Adrenal gland (tissue), 9 donors: ENCODE measurements at regions not wholly inside any gene's neighbourhood (a gene's known extent, or its start where the extent isn't known, plus 50 kb on each side); places are given as distances from the start of the nearest gene placed in this dataset.

Experiments used
- DNase-seq, 7 donors: peaks; one replicate each; pipeline ENCODE4 v3.0.0-alpha.2; 2019 to 2020
- H3K27ac ChIP-seq, 5 donors: fragments of 200-600 bp; sonication (generic) in 4 of 5; 1 replicate in 3 of 5; 2 replicates in 2 of 5; pipeline versions ENCODE4 v1.5.1 to v1.8.0; 2016 to 2020; ENCODE audit warnings: mild to moderate bottlenecking in 1 of 5
- H3K27me3 ChIP-seq: fragments of 200-600 bp; 2 replicates; pipeline ENCODE4 v1.8.0; 2021
- H3K36me3 ChIP-seq, 2 donors: fragments of 200-600 bp; replicated peaks in 1 of 2; 1 replicate in 1 of 2; 2 replicates in 1 of 2; pipeline versions ENCODE4 v1.5.1 to v1.8.0; 2018 to 2022
- H3K4me1 ChIP-seq, 2 donors: fragments of 200-600 bp; replicated peaks in 1 of 2; 1 replicate in 1 of 2; 2 replicates in 1 of 2; pipeline versions ENCODE4 v1.5.1 to v1.8.0; 2018 to 2021
- H3K4me3 ChIP-seq, 4 donors: fragments of 200-600 bp; sonication (generic) in 3 of 4; one replicate each; pipeline ENCODE4 v1.5.1; 2016 to 2018
- H3K9me3 ChIP-seq, 3 donors: fragments of 200-600 bp; sonication (generic) in 1 of 3; replicated peaks in 1 of 3; 1 replicate in 2 of 3; 2 replicates in 1 of 3; pipeline versions ENCODE4 v1.5.1 to v1.8.0; 2016 to 2021
- POLR2A ChIP-seq, 2 donors: fragments of 450-650 bp; IDR thresholded peaks; one replicate each; pipeline ENCODE4 v1.6.1; 2017; ENCODE audit warnings: antibody characterized with exemption in 2 of 2, mild to moderate bottlenecking in 2 of 2, moderate library complexity in 1 of 2
- WGBS, 4 donors: extraction: QIAGEN DNeasy Blood & Tissue Kit in 2 of 4; methylation state at CpG; one replicate each; pipeline versions ENCODE4 v1.1.5 to v1.1.7; 2013 to 2017; 5-methylcytosine and 5-hydroxymethylcytosine counted together
- intact Hi-C, 2 donors: fragments of 100-400 bp; cut with DNase I; formaldehyde crosslinking; loops; one replicate each; pipeline versions ENCODE4 v1.14.1 to v1.15.0; 2022 to 2023
- TF ChIP-seq, protein P1 (sequence below), 6 experiments: fragments of 450-650 bp in 4 of 6; fragments of 200-600 bp in 2 of 6; sonication (generic) in 1 of 6; IDR thresholded peaks; 1 replicate in 5 of 6; 2 replicates in 1 of 6; pipeline versions ENCODE4 v1.5.1 to v1.8.0; 2016 to 2021; ENCODE audit warnings: antibody characterized with exemption in 6 of 6, mild to moderate bottlenecking in 2 of 6, moderate library complexity in 1 of 6
- donor health status: healthy with polysubstance abuse.
- donor health status: Bipolar disorder and iron deficiency.
- donor health status: DM: yes; HTN: yes; CAD: no.
- donor health status: DM: no; HTN: no; CAD: no.
- donor health status: DM: no; HTN: no; CAD: no.

DNA sequence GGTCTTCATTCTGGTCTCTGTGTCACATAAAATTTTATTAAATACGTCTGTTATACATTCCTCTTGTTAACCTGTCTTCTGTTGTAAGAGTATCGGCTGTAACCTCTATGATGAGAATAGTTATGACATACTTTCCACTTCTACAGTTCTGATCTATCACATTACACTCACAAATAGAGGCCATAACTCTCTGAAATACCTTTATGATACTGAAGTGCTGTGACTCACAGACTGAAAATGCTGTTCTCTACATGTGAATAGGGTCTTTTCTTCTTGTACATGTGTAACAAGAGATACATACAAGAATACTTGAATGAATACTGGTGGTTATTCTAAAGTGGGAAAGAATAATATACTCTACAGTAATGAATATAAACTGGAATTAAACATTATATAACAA, 1047.6 kb downstream of the TECRL start:
- Histone ChIP-seq H3K36me3 (no peaks in the 10 kb centered on the region), H3K9me3 (no peaks in the 10 kb centered on the region), H3K4me1 (no peaks in the 10 kb centered on the region), H3K4me3 (no peak overlapping the region), H3K27ac (no peak overlapping the region), H3K27me3 (no peaks in the 10 kb centered on the region)
- 76 to 85% (median 81%) methylated on average over 2 of the region's 2 CpGs for WGBS, 4 donors
- no peak for DNase-seq
- TF ChIP-seq, protein P1, sequence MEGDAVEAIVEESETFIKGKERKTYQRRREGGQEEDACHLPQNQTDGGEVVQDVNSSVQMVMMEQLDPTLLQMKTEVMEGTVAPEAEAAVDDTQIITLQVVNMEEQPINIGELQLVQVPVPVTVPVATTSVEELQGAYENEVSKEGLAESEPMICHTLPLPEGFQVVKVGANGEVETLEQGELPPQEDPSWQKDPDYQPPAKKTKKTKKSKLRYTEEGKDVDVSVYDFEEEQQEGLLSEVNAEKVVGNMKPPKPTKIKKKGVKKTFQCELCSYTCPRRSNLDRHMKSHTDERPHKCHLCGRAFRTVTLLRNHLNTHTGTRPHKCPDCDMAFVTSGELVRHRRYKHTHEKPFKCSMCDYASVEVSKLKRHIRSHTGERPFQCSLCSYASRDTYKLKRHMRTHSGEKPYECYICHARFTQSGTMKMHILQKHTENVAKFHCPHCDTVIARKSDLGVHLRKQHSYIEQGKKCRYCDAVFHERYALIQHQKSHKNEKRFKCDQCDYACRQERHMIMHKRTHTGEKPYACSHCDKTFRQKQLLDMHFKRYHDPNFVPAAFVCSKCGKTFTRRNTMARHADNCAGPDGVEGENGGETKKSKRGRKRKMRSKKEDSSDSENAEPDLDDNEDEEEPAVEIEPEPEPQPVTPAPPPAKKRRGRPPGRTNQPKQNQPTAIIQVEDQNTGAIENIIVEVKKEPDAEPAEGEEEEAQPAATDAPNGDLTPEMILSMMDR (IDR thresholded peaks at IDR 0.05), result no peak
- no peak for TF ChIP-seq POLR2A (IDR thresholded peaks at IDR 0.05)
- intact Hi-C loops, result no loop called here

DNA sequence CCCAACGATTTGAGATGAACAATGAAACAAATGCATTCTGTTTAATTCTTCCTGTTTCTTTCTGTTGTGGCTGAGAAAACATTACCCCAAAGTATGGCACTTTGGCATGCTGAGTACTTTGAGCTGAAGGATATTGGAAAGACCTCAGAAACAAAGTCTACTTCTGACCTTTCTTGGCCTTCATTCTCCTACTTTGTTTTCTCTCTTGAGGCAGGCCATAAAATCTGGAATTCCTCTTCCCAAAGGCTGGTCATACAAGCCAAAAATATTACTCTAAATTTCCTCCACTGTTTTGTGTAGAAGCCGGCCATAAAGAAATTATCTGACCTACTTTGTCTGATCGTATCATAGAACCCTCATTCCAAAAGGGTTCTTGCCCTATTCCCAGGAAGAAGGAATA, 1048.2 kb downstream of the TECRL start:
- 58 to 71% (median 65%) methylated on average over 3 of the region's 3 CpGs for WGBS, 4 donors
- TF ChIP-seq POLR2A (IDR thresholded peaks at IDR 0.05), result no peak
- TF ChIP-seq, protein P1 (IDR thresholded peaks at IDR 0.05), result no peak

DNA sequence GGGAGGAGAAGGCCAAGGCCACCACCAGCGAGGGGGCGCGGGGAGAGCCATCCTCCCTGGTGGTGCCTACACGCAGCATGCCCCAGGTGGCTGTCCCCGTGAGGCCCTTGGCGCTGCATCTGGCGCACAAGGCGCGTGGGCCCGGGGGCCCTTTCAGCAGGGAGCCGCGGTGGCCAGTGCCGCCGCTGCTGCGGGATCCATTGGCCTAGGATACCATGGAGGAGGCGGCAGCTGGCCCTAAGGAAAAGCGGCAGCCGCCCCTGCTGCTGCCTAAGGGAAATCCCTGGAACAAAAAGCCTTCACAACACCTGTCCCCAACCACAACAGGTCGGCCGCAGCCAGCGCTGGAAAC, 1059.6 kb downstream of the TECRL start:
- no peak for TF ChIP-seq POLR2A (IDR thresholded peaks at IDR 0.05)
- TF ChIP-seq, protein P1 (IDR thresholded peaks at IDR 0.05), result no peak
- H3K4me3 ChIP-seq, result no peak overlapping the region

More for the DNA sequence above, 1048.2 kb downstream of the TECRL start:
- Histone ChIP-seq H3K27me3 (no peaks in the 10 kb centered on the region), H3K27ac (no peak overlapping the region), H3K9me3 (no peaks in the 10 kb centered on the region), H3K4me3 (no peak overlapping the region), H3K4me1 (no peaks in the 10 kb centered on the region), H3K36me3 (no peaks in the 10 kb centered on the region)
- DNase-seq, result no peak
- intact Hi-C loops, result no loop called here

DNA sequence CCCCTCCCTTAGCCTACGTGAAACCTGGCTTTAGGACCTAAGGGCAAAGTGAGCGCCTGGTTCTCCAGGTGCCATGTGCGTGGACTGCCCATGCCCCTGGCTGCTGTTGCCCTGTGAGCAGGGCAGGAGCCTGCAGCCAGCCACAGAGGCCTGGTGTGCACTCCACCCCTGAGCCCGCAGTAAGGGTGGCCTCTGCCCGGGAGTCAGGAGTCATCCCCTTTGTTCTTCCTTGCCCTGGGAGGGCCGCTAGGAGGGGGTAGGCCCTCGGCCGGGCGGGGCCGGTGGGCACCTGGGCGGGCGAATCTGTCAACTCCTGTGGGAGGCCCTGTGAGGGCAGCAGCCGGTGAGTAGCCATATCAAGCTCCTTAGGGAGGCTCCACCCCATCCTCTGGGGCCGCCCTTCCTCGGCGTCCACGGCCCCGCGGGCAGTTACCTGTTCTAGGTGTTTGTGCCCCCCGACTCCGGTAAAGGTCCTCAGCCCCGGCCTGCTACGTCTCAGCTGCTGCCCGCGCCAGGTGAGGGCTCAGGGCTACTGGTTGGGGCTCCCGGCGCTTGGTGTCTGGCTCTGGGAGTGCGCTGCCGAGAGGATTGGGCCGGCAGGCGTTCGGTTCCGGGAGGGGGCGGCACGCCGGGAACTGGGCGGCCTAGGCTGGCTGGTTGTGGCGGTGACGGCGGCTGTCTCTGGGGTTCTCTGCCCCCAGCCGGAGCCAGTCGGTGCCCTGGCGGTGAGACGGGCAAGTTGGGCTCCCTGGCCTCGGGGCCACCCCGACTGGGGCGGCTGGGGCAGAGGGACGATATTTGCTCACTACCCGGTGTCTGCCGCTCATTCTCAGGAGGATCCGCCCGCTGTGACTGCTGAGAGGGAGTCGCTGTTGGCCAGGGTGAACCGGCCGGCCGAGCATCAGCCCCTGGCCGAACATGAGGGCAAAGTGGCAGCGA, 1060.2 kb downstream of the TECRL start:
- Histone ChIP-seq H3K27me3 (no peaks in the 10 kb centered on the region), H3K36me3 (no peaks in the 10 kb centered on the region), H3K4me3 (no peak overlapping the region), H3K27ac (no peak overlapping the region), H3K4me1 (no peaks in the 10 kb centered on the region), H3K9me3 (peaks cover 0 to 4% (median 0%) of the 10 kb centered on the region in 3 donors)
- no peak for DNase-seq
- no peak for TF ChIP-seq POLR2A (IDR thresholded peaks at IDR 0.05)
- TF ChIP-seq, protein P1 (IDR thresholded peaks at IDR 0.05), result no peak
- intact Hi-C loops, result no loop called here
- WGBS, 4 donors, result 89 to 95% (median 90%) methylated on average over 20 to 58 of the region's 58 CpGs

More for the DNA sequence above, 1059.6 kb downstream of the TECRL start:
- Histone ChIP-seq H3K27me3 (no peaks in the 10 kb centered on the region), H3K9me3 (no peaks in the 10 kb centered on the region), H3K4me1 (no peaks in the 10 kb centered on the region), H3K36me3 (no peaks in the 10 kb centered on the region), H3K27ac (no peak overlapping the region)
- WGBS, 4 donors, result 90 to 96% (median 95%) methylated on average over 3 to 21 of the region's 21 CpGs
- intact Hi-C loops, result no loop called here
- DNase-seq, result no peak
